ENCODE measurements at regions not wholly inside any gene's neighbourhood (a gene's known extent, or its start where the extent isn't known, plus 50 kb on each side); places are given as distances from the start of the nearest gene placed in this dataset.
"Not testable (repeated sequence)": the region's sequence is repeated elsewhere in the genome, so short reads cannot be mapped to it uniquely, and the experiment has no call there.

DNA sequence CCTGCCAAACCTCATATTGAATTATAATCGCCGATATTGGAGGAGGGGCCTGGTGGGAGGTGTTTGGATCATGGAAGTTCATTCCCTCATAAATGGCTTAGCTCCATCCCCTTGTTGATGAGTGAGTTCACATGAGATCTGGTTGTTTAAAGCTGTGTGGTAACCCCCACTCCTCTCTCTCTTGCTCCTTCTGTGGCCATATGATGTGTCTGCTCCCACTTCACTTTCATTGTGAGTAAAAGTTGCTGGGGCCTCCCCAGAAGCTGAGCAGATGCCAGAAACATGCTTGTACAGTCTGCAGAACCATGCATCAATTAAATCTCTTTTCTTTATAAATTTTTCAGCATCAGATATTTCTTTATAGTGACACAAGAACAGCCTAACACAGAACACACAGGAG lies 929.0 kb upstream of the FAT3 start:
- DNase-seq: no peak

DNA sequence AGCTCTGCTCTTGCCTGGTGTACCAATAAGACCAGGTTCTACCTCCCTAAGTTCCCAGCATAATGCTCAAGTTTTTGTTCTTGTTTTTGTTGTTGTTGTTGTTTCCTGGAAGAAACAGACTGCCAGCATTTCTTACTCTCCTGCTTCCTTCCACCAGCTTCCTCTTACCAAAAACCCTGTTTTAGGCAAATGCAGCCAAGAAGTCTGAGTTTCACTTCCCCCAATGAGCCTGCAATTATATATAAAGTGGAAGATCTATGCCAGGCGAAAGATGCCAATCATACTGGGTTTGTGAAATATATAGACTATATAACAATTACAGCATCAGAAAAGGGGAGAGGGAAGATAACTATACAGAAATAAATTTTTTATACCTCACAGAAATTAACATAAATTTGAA lies 931.5 kb upstream of the FAT3 start:
- no peak for DNase-seq

DNA sequence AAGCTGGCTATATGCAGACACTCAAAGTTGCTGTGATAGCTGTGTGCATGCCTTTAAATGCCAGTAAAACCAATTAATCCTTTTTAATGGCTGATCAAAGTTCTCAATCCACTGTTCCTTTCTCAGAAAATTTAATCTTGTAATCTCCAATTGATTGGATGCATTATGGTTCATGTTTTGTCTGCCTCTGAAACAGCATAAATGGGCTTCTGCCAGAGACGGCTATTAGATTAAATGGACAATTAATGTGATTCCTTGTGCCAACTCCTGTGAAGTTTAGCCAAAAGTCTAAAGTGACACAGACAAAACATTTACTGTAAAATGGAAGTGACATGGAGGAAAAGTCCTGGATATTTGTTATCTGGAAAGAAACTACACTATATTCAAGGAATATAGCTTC lies 952.5 kb upstream of the FAT3 start:
- DNase-seq: no peak

DNA sequence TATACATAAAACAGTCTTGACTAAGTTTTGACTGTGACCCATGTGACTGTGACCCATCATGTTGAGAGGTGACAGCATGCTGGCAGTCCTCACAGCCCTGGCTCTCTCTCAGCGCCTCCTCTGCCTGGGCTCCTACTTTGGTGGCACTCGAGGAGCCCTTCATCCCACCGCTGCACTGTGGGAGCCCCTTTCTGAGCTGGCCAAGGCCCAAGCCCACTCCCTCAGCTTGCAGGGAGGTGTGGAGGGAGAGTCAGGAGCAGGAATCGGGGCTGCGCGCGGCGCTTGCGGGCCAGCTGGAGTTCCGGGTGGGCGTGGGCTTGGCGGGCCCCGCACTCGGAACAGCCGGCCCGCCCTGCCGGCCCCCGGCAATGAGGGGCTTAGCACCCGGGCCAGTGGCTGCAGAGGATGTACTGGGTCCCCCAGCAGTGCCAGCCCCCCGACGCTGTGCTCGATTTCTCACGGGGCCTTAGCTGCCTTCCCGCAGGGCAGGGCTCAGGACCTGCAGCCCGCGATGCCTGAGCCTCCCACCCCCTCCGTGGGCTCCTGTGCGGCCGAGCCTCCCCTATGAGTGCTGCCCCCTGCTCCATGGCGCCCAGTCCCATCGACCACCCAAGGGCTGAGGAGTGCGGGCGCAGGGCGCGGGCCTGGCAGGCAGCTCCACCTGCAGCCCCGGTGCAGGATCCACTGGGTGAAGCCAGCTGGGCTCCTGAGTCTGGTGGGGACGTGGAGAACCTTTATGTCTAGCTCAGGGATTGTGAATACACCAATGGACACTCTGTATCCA lies 955.9 kb upstream of the FAT3 start:
- DNase-seq: not testable (repeated sequence)

DNA sequence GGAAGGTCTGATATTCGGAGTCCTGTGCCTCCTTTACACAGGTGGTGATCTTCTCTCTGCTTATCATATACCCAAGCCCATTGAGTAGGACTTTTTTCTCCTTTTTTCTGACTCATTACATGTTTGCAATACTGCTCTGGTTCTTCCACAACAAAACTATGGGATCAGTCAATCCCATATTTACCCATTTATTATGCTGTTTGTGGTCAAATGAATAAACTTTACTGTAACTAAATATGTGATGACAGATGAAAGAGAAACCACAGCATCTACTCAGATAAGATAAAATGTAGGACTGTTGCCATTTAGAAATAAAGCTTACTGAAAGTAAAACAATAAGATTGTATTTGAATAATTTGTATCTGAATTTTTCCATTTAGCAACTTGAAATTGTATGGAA lies 958.7 kb upstream of the FAT3 start:
- no peak for DNase-seq

DNA sequence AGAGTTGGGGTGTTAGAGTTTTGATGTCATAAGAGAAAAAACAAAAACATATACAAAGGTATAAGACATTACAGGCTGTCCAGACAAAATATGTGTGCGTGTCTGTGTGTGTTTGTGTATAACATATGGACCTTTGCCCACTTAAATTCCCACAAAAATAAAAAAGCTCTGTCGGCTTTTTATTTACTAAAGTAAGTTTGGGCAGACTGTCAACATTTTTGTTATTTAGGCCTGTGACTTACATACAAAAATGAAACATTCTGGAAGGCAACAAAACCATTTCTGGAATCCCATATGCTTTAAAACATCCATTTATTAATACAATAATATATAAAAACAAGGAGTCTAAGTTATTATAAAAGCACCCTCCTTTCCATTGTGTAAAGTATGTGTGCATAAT lies 960.1 kb upstream of the FAT3 start:
- DNase-seq: no peak

DNA sequence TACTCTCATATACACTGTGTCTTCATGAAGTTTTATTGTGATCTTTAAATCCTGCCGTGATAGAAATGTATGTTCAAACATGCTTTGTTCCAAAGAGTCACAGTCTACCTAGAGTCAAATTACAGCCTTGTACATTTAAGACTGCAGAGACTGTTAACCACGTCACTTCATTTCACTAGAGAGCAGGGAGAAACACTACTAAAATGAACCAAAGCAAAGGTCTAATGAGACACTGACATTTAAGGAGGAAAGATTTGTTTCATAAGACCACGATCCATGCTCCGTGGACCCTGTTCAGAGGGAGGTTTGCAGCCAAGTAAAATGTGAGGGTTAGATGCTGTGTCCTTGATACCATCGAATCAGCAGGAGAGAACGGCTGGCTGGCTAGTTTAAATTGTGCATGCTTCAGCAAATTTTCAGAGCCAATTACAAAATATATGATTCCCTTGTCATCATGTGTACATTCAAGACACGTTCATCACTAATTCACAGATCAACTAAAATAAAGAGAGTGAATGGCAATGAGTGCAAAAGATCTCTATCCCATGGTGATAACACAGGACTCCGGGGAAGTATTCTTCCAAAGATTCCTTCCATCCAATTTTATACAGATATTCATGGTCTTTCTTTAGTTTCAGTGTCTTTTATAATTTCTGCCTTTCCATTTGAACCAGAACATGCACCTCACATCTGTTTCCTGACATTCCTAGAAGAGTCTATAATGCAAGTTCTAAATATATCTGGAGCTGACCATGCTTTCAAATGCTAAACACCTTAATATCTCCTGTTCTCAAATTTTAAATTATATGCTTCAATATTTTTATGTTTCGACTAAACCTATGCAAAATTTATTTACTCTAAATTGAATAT lies 960.9 kb upstream of the FAT3 start:
- no peak for DNase-seq

DNA sequence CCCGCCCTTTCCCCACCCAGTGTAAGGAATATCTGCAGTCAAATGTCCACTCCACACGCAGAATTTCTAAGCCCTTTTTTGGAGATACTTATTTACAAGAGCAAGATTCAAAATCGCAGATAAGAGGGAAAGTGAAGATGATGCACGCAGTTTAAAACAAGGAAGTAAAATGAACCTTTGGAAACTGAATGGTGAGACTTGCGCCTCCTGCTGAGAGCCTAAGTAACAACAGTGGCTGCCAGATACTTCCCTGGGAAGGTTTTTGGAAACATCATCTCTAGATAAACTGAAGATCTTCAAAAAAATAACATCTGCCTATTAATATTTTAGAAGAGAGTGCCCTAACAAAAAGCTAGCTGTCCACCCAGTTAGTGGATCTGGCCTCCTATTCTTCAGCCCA lies 963.1 kb upstream of the FAT3 start:
- no peak for DNase-seq

DNA sequence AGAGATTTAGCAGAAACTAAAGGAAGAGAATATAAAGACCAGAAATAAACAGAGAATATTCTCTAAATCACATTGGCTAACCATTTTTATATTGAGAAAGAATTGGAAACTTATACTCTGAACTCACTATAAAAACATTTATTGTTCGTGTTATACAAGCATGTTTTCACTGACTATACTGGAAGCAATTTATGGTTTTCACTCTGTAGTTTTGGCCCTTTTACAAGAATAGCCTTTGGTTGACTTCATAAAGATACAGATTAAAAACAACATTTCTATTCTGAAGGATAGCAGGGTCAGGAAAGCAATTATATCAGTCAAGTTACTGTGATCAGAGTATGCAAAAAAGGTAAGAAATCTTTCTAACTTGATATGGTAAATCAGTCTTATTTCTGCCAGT lies 965.7 kb upstream of the FAT3 start:
- no peak for DNase-seq

DNA sequence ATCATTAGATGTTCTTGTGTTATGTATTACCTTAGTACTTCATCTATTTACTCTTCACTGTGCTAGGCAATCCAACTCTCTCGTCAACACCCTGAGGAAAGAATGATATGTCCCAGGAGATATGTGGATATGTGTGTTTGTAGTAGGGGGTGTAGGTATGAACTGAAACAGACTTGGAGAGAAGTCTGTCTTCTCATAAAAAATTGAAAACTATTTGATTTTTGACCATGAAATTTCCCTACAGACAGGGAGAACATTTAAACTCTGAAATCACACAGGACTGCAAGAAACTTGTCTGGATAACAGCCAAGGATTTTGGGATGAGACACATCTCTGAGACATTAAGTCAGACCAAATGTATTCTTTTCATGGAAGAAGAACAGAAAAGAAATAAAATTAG lies 967.0 kb upstream of the FAT3 start:
- DNase-seq: no peak

DNA sequence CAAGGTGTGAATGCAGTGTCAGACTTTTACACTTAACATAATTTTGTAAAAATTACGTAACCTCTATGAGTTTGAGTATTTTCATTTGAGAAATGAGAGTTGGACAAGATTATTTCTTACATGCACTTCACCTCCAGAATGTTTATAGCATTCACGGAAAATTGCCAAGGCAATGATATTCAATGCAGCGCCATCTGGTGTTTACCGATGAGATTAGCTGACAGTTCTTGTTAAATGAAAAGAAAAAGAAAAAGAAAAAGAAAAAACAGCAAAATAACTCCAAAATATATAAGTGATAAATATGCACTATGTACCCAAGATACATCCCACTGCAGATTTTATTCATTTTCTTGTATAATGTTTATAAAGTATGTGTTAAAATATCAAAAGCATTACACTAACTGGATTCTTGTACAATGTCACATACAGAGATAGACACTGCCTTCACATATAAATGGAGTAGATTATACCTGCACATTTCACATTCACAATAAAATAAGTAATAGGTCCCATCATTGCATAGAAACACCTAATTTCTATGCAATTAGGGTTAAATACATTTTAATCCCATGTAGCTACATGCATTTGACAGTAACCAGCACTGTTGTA lies 976.3 kb upstream of the FAT3 start:
- peak; percentile 56 for DNase-seq

DNA sequence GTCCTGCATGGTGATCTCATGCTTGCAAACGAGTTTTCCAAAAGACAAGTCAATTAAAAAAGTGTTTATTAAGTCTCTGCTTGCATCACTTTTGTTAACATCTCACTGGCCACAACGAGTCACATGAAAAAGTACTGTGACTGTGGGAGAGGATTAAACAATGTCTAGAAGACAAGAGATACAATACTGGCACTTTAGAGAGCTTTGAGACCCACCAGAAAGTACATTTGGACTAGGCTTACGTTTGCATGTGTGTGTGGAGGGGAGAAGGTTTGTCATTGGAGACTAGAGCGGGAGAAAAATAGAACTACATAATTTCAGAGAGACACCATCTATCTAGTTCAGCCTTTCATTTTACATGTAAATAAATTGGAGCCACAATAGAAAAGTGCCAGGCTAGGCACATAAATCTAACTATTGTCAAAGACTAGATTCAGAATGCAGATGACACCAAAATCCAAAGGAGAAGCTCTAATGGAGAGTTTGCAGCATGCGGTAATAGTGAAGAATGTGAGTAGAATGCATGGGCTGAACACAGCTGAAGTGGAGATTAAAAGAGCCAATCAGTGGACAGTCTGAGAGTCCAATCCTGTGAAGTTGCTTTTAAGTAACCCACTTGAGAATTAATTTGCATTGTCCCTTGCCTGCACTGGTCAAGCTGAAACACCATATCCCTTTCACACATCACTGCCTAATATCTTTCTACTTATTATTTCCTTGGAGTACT lies 977.4 kb upstream of the FAT3 start:
- no peak for DNase-seq

DNA sequence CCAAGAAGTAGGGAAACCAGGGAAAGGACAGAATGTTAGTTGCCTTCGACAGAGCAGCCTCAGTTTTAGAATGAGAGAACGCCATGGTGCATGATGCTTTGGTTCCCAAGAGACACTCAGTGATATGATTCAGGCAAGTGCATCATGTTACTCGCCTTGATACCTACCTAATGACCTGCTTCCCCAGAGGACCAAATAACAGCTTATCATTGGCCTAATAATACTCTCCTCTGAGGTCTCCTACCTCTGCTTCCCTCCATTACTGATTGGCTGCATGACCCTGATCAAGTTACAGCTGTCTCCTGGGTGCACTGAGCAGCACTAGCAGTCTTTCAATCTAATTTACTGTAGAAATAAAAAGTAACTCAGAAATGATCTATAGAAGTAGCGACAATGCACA lies 979.7 kb upstream of the FAT3 start:
- no peak for DNase-seq

DNA sequence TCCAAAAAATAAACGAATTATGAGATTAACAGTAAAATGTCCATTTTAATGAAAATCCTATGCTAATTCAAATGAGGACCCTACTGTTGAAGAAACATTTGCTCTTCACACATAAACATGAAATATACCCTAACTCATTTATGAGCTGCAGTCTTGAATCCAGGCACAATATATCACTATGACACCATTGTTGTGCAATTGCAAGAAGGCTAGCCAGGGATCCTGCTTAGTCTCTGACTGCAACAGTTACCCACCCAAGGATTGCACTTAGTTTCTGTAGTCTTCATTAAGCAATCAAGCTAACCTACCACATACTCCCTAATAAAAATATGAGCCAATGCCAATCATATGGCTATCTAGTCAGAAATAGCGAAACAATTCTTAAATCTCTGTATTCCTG lies 981.0 kb upstream of the FAT3 start:
- no peak for DNase-seq

DNA sequence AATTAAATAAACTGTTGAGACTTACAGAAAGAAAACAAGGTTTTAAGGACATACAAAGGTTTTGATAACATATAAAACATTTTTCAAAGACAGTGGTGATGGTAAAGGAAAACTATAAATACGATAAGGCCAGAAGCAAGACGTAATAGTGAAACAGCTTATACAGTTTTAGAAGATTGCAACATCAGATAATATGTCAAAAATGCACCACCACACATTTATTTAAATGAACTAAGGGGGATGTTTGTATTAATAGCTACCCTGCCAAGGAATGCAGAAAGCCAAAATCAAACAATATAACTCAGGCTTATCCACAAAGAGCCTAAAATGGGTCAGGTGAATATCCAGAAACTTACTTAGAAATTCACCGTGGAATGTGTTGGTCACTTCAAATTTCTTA lies 981.6 kb upstream of the FAT3 start:
- no peak for DNase-seq

DNA sequence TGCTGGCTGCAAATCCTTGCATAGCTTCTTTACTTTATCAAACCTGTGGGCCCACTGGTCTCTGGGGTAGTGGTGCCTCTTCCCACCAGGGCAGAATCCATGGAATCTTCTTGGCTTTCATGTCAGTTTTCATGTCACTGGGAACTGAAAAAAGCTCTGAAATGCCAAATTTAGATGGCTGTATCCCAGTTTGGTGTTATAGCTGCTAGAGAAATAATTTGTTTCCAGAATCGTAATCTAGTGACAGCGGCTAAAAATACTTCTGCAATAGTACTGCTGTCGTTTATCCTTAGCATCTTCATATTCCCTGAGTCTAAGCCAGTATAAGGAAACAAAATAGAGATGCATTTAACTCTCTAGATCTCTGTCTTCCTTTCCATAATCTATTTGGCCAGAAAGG lies 983.4 kb upstream of the FAT3 start:
- DNase-seq: no peak

DNA sequence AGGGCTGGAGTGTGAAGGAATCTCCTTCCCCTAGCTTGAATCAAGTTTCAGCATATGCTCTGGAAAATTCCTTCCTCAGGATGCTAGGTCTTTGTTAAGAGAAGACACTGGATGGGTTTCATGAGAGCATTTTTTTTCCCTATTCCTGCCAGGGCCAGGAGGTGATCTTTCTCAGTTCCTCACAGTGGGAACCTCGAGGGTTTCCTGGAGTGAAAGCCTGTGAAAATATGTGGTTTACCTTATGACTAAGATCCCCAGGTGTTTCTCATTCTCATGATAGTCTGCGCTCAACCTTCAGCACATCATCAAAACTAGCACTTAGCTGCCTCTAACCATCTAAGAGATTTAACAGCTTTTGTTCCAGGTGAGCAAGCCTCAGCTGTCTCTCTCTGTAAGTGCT lies 985.3 kb upstream of the FAT3 start:
- no peak for DNase-seq

DNA sequence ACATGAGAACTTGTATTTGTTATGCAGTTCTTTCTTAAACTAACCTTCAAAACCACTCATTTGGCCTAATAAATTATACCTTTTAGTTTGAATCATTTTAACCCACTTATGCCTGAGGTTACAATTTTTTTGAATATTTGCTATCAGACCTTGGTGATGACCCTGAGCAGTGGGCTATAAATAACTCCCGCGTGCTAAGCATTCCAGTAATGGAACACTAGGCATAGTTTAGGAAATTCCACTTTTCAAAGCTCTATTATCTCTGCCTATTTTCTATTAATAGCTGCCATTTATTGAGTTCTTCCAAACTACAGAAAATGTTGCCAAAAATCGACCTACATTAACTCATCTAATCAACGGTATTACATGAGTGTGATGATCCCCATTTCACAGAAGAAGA lies 993.4 kb upstream of the FAT3 start:
- DNase-seq: no peak

DNA sequence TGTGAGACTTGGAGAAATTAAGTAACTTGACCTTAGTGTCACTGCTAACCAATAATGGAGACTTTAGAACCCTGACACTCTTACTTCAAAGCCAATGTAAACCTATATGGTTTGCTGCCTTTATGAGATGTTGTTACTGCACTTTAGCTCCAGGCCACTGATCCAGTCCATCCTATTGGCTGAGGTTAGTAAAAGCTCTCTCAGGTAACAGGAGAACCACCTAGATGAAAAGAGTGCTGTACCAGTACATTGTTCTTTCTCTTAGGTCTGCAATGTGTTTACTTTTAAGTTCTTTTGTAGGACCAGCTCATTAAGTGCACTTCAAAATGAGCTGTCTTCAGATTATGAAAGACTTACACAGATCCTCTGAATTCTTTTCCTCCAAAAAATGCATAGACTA lies 994.0 kb upstream of the FAT3 start:
- no peak for DNase-seq

DNA sequence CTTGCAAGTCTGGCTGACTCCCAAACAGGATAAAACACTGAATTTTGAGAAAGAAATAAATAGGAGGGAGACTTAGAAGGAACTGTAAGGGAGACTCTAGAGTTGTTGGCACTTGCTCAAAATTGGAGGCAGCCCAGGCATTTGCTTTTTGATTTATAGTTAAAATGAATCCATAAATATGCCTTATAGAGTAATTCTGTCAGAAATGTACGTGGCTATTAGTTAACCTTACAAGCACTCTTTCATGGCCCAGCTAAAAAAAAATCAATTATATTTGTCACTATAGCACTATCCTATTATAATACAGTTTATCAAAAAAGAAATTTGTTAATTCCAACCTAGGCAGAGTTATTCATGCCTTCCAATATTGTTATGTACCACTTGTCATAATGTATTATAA lies 1000.0 kb upstream of the CHORDC1 start:
- no peak for DNase-seq

DNA sequence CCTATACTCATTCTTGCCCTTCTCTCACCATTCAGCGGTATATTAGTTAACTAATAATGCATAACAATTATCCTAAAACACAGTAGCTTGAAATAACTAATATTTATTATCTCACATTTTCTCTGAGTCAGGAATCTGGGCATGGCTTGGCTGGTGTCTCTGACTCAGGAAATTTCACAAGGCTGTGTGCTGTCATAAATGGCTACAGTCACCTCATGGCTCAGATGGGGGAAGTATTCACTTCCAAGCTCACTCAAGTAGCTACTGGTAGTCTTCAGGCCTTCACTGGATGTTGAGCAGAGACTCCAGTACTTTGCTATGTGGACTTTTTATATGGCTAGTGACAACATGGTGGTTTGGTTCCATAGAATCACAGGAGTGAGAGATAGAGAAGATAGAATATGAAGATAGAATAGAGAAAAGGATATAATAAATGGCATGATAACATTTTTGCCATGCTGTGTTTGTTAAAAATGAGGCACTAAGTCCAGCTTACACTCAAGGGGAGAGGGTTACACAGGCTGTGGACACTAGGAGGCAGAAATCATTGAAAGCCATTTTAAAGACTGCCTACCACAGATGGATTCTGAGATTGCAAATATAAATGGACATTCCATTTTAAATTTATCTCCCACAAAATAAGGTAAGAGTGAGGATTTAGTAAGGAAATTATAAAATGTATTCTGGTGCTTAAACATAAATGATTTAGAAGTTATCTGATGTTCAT lies 997.8 kb upstream of the CHORDC1 start:
- no peak for DNase-seq

DNA sequence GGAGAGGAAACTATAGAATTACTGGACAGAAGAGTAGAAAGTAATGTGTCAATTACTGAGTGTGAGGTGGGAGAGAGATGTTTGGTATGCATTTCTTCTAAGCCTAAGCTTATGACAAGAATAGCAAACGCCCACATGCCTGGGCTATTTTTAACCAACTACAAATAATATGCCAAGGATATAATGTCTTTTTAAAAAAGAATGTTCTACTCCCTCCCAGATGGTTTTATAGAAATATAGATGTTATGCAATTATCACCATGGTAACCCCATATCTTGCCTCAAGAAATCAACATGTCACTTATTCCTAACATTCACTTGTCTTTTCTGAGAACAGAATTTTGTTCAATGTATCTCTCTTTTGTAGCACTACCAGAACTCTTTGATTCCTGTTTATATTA lies 996.7 kb upstream of the CHORDC1 start:
- DNase-seq: no peak

DNA sequence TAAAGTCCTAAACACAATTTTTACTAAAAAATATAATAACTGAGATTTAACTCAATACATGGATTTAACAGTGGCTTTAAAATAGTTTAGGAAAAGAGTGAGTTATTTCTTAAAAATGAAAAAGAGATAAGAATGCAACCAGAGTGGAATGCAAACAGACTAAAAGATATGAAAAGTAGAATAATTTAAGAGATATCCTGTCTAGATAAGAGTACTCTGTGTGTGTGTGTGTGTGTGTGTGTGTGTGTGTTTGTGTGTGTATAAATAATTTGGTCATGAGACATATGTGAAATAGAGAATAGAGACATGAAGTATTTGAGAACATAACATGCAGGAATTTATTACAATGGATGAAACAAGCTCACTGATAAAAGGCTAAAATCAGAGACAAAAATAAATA lies 986.9 kb upstream of the CHORDC1 start:
- DNase-seq: no peak

Data from dermis blood vessel endothelial cell (primary cell).